ENCODE measurements at regions not wholly inside any gene's neighbourhood (a gene's known extent, or its start where the extent isn't known, plus 50 kb on each side); places are given as distances from the start of the nearest gene placed in this dataset.

GRCh38 chr4:14008494-14008893 is 381.0 kb upstream of the BOD1L1 start:
- H3K27me3 ChIP-seq (ENCODE audit: control insufficient read depth, extremely low read depth, insufficient read depth, low read length) = no peaks in the 10 kb centered on the region
- FAIRE-seq (no peak), DNase-seq (ENCODE audit: low read depth, low spot score) (no peak)
- no peaks in the 10 kb centered on the region for H4K20me1 ChIP-seq (ENCODE audit: control insufficient read depth, extremely low read depth, insufficient read depth, low read length)
- no peaks in the 10 kb centered on the region for H3K36me3 ChIP-seq (ENCODE audit: control insufficient read depth in 2 of 2, extremely low read depth in 1 of 2, insufficient read depth in 2 of 2, low read length in 2 of 2)
- no peak for TF ChIP-seq EZH2 (IDR thresholded peaks at IDR 0.05; ENCODE audit: low read length)
- TF ChIP-seq CTCF (optimal IDR thresholded peaks at IDR 0.05 in 1 of 3, IDR thresholded peaks at IDR 0.05 in 1 of 3, conservative IDR thresholded peaks at IDR 0.05 in 1 of 3; ENCODE audit: extremely low read depth in 1 of 3, insufficient read depth in 2 of 3, low read length in 3 of 3) = no peak
- dilution Hi-C loops (cut with MboI; ENCODE audit: extremely low pct_ligation_motif_present, low sequenced_read_pairs) = no loop called here
- H3K79me2 ChIP-seq (ENCODE audit: control insufficient read depth, insufficient read depth, low read length) = no peaks in the 10 kb centered on the region
- H3K4me2 ChIP-seq (ENCODE audit: control insufficient read depth, extremely low read depth, insufficient read depth, low read depth, low read length) = no peak overlapping the region
- H2AFZ ChIP-seq (ENCODE audit: control insufficient read depth, low read length) = no peak overlapping the region
- H3K9ac ChIP-seq (ENCODE audit: control insufficient read depth, extremely low read depth, insufficient read depth, low read length) = no peak overlapping the region
- no peaks in the 10 kb centered on the region for H3K4me1 ChIP-seq (ENCODE audit: control insufficient read depth, extremely low read depth, insufficient read depth, low read length)
- no peaks in the 10 kb centered on the region for H3K9me1 ChIP-seq (ENCODE audit: control insufficient read depth, extremely low read depth, insufficient read depth, low read length)
- H3K27ac ChIP-seq (ENCODE audit: control insufficient read depth, insufficient read depth, low read length) = no peak overlapping the region
- no peak overlapping the region for H3K4me3 ChIP-seq (ENCODE audit: control insufficient read depth in 2 of 3, extremely low read depth in 1 of 3, insufficient read depth in 2 of 3, low read depth in 1 of 3, low read length in 3 of 3)
- no peaks in the 10 kb centered on the region for H3K9me3 ChIP-seq (ENCODE audit: control insufficient read depth, low read depth, low read length)

- no peak for DNase-seq (ENCODE audit: low read depth, low spot score)
- Histone ChIP-seq H4K20me1 (ENCODE audit: control insufficient read depth, extremely low read depth, insufficient read depth, low read length) (no peaks in the 10 kb centered on the region), H3K9ac (ENCODE audit: control insufficient read depth, extremely low read depth, insufficient read depth, low read length) (no peak overlapping the region), H3K4me3 (ENCODE audit: control insufficient read depth in 2 of 3, extremely low read depth in 1 of 3, insufficient read depth in 2 of 3, low read depth in 1 of 3, low read length in 3 of 3) (no peak overlapping the region), H3K79me2 (ENCODE audit: control insufficient read depth, insufficient read depth, low read length) (no peaks in the 10 kb centered on the region), H3K4me1 (ENCODE audit: control insufficient read depth, extremely low read depth, insufficient read depth, low read length) (no peaks in the 10 kb centered on the region), H3K9me3 (ENCODE audit: control insufficient read depth, low read depth, low read length) (peaks cover 2% of the 10 kb centered on the region), H2AFZ (ENCODE audit: control insufficient read depth, low read length) (no peak overlapping the region), H3K27ac (ENCODE audit: control insufficient read depth, insufficient read depth, low read length) (no peak overlapping the region), H3K27me3 (ENCODE audit: control insufficient read depth, extremely low read depth, insufficient read depth, low read length) (no peaks in the 10 kb centered on the region), H3K36me3 (ENCODE audit: control insufficient read depth in 2 of 2, extremely low read depth in 1 of 2, insufficient read depth in 2 of 2, low read length in 2 of 2) (no peaks in the 10 kb centered on the region), H3K9me1 (ENCODE audit: control insufficient read depth, extremely low read depth, insufficient read depth, low read length) (no peaks in the 10 kb centered on the region), H3K4me2 (ENCODE audit: control insufficient read depth, extremely low read depth, insufficient read depth, low read depth, low read length) (no peak overlapping the region)
- FAIRE-seq = no peak
- TF ChIP-seq EZH2 (IDR thresholded peaks at IDR 0.05; ENCODE audit: low read length) = no peak
- TF ChIP-seq CTCF (optimal IDR thresholded peaks at IDR 0.05 in 1 of 3, IDR thresholded peaks at IDR 0.05 in 1 of 3, conservative IDR thresholded peaks at IDR 0.05 in 1 of 3; ENCODE audit: extremely low read depth in 1 of 3, insufficient read depth in 2 of 3, low read length in 3 of 3) = no peak
- dilution Hi-C loops (cut with MboI; ENCODE audit: extremely low pct_ligation_motif_present, low sequenced_read_pairs) = no loop called here
Observed at GRCh38 chr4:14018191-14018853, 390.8 kb upstream of the BOD1L1 start.
